ENCODE measurements at regions not wholly inside any gene's neighbourhood (a gene's known extent, or its start where the extent isn't known, plus 50 kb on each side); places are given as distances from the start of the nearest gene placed in this dataset.

GRCh38 chr14:39773387-39774126, 341.3 kb upstream of the FBXO33 start:
- Histone ChIP-seq H3K36me3 (no peaks in the 10 kb centered on the region), H3K27ac (no peak overlapping the region), H3K27me3 (no peaks in the 10 kb centered on the region), H3K4me3 (no peak overlapping the region), H3K9me3 (no peaks in the 10 kb centered on the region), H3K4me1 (no peaks in the 10 kb centered on the region)
- no peak for TF ChIP-seq CTCF (IDR thresholded peaks at IDR 0.05)
- no peak for FAIRE-seq
- no peak for DNase-seq
- ATAC-seq = no peak
- intact Hi-C loops (cut with DNase I) = no loop called here
- WGBS, 2 donors = 87 to 93% methylated on average over 2 of the region's 2 CpGs

GRCh38 chr14:39772627-39773026, 340.4 kb upstream of the FBXO33 start:
- intact Hi-C loops (cut with DNase I) = no loop called here
- FAIRE-seq = no peak
- no peak for DNase-seq

GRCh38 chr14:39768589-39768988, 336.4 kb upstream of the FBXO33 start:
- intact Hi-C loops (cut with DNase I) = no loop called here
- no peak for TF ChIP-seq CTCF (IDR thresholded peaks at IDR 0.05)
- 82 to 88% methylated on average over 1 of the region's 1 CpG for WGBS, 2 donors

More at GRCh38 chr14:39772627-39773026, 340.4 kb upstream of the FBXO33 start:
- Histone ChIP-seq H3K27me3 (no peaks in the 10 kb centered on the region), H3K4me3 (no peak overlapping the region), H3K4me1 (no peaks in the 10 kb centered on the region), H3K27ac (no peak overlapping the region), H3K36me3 (no peaks in the 10 kb centered on the region), H3K9me3 (no peaks in the 10 kb centered on the region)
- no peak for TF ChIP-seq CTCF (IDR thresholded peaks at IDR 0.05)
- no peak for ATAC-seq
- WGBS, 2 donors = 44 to 49% methylated on average over 1 of the region's 1 CpG

GRCh38 chr14:39766397-39767000, 334.3 kb upstream of the FBXO33 start:
- H3K36me3 ChIP-seq = no peaks in the 10 kb centered on the region
- FAIRE-seq = no peak
- no peaks in the 10 kb centered on the region for H3K27me3 ChIP-seq
- no peak for TF ChIP-seq CTCF (IDR thresholded peaks at IDR 0.05)
- no peak overlapping the region for H3K27ac ChIP-seq
- no peak for ATAC-seq
- intact Hi-C loops (cut with DNase I) = no loop called here
- H3K4me1 ChIP-seq = no peaks in the 10 kb centered on the region
- H3K9me3 ChIP-seq = no peaks in the 10 kb centered on the region
- DNase-seq = no peak
- 50 to 51% methylated on average over 7 of the region's 7 CpGs for WGBS, 2 donors
- H3K4me3 ChIP-seq = no peak overlapping the region

More at GRCh38 chr14:39768589-39768988, 336.4 kb upstream of the FBXO33 start:
- DNase-seq = no peak
- FAIRE-seq = no peak
- no peaks in the 10 kb centered on the region for H3K9me3 ChIP-seq
- no peak for ATAC-seq
- no peaks in the 10 kb centered on the region for H3K36me3 ChIP-seq
- H3K4me1 ChIP-seq = no peaks in the 10 kb centered on the region
- no peak overlapping the region for H3K27ac ChIP-seq
- H3K4me3 ChIP-seq = no peak overlapping the region
- no peaks in the 10 kb centered on the region for H3K27me3 ChIP-seq

GRCh38 chr14:39765676-39766075, 333.4 kb upstream of the FBXO33 start:
- Histone ChIP-seq H3K4me3 (no peak overlapping the region), H3K4me1 (no peaks in the 10 kb centered on the region), H3K27me3 (no peaks in the 10 kb centered on the region), H3K9me3 (no peaks in the 10 kb centered on the region), H3K27ac (no peak overlapping the region), H3K36me3 (no peaks in the 10 kb centered on the region)
- no peak for TF ChIP-seq CTCF (IDR thresholded peaks at IDR 0.05)
- intact Hi-C loops (cut with DNase I) = no loop called here
- ATAC-seq (no peak), DNase-seq (no peak), FAIRE-seq (no peak)
- 44 to 64% methylated on average over 2 of the region's 2 CpGs for WGBS, 2 donors

Measured in pancreas (tissue), 10 donors.